IgD-negative memory B cell (primary cell): ENCODE measurements at regions not wholly inside any gene's neighbourhood (a gene's known extent, or its start where the extent isn't known, plus 50 kb on each side); places are given as distances from the start of the nearest gene placed in this dataset.
A peak's percentile ranks its signal among the peaks of the same experiment; 100 is the strongest.
"Not testable (repeated sequence)": the region's sequence is repeated elsewhere in the genome, so short reads cannot be mapped to it uniquely, and the experiment has no call there.

Source experiments
- H3K27ac Mint-ChIP-seq, 3 donors: one replicate each; pipeline ENCODE4 v1.8.0; 2020 to 2022; ENCODE audit warnings: mild to moderate bottlenecking in 3 of 3, mixed read lengths in 3 of 3, moderate library complexity in 1 of 3
- H3K27me3 Mint-ChIP-seq: one replicate; pipeline ENCODE4 v1.8.0; 2021; ENCODE audit warnings: mixed read lengths
- H3K36me3 Mint-ChIP-seq: one replicate; pipeline ENCODE4 v1.8.0; 2020; ENCODE audit warnings: mild to moderate bottlenecking, mixed read lengths
- H3K4me1 Mint-ChIP-seq, 3 donors: one replicate each; pipeline ENCODE4 v1.8.0; 2020 to 2022; ENCODE audit warnings: mixed read lengths in 3 of 3, mild to moderate bottlenecking in 1 of 3
- H3K4me3 Mint-ChIP-seq, 4 donors: one replicate each; pipeline ENCODE4 v1.8.0; 2020 to 2022; ENCODE audit warnings: mild to moderate bottlenecking in 4 of 4, mixed read lengths in 4 of 4, moderate library complexity in 3 of 4
- H3K9me3 Mint-ChIP-seq, 3 donors: one replicate each; pipeline ENCODE4 v1.8.0; 2020 to 2021; ENCODE audit warnings: mixed read lengths in 3 of 3, mild to moderate bottlenecking in 1 of 3

DNA sequence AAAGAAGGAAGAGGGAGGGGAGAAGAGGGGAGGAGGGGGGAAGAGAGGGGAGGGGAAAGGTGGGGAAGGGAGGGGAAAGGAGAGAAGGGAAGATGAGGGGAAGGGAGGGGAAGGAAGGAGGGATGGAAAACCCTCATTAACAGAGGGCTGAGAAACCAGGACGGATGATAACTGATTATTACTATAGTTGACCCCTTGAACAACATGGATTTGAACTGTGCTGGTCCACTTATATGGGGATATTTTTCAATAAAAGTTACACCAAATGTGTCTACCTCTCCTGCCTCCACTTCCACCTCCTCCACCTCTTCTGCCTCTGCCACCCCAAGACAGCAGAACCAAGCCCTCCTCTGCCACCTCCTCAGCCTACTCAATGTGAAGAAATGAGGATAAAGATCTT lies 184.1 kb upstream of the ARID1B start:
- Mint-ChIP-seq H3K9me3 (no peaks in the 10 kb centered on the region), H3K27me3 (peaks cover 8% of the 10 kb centered on the region)

DNA sequence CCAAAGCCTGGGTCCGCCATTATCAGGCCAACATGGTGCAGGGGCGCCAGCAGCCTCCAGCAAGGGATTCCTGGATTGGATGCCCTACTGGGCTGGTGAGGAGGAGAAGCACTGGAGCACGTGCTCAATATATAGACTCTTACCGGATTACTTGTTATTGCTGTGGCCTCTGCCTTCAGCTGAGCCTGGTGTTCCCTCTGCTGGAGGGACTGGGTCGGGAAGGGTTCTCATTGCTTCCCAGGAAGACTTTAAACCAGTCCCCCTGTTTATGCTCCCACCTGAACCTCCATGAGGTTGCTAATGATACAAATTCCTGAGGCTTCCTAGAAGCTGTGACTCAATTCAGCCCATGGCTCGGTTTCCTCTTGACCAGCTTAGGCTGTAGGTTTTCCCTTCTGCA lies 186.7 kb upstream of the ARID1B start:
- Mint-ChIP-seq H3K4me3 (no peak overlapping the region), H3K4me1 (peaks cover 0 to 1% (median 0%) of the 10 kb centered on the region in 3 donors), H3K27me3 (peaks cover 7% of the 10 kb centered on the region), H3K27ac (no peak overlapping the region), H3K9me3 (peaks cover 0 to 3% (median 0%) of the 10 kb centered on the region in 3 donors), H3K36me3 (peaks cover 10% of the 10 kb centered on the region)

More for the DNA sequence above, 184.1 kb upstream of the ARID1B start:
- H3K4me1 Mint-ChIP-seq = peaks cover 0 to under 1% (median 0%) of the 10 kb centered on the region in 3 donors
- H3K27ac Mint-ChIP-seq = no peak overlapping the region
- H3K4me3 Mint-ChIP-seq = no peak overlapping the region
- H3K36me3 Mint-ChIP-seq = peaks cover 12% of the 10 kb centered on the region

DNA sequence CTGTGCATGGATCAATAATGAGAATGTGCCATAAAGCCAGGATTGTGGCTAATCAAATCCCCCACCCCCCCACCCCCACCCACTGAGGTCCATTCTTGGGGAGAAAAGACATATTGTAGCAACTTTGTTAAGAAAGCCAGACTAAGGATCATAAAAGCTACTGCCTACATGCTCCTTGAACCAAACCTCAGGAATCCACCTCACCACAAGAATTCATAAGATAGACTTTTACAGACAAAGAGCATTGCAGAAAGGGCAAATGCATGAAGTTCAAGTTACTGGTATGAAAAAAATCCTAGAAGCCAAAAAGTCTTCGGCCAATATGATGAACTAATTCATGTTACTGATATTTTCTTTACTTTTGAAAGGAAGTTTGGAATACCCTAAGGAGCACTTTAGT lies 187.9 kb upstream of the ARID1B start:
- Mint-ChIP-seq H3K4me3 (no peak overlapping the region), H3K4me1 (peaks cover 0 to 1% (median 0%) of the 10 kb centered on the region in 3 donors), H3K27ac (no peak overlapping the region), H3K27me3 (peaks cover 7% of the 10 kb centered on the region), H3K36me3 (peaks cover 6% of the 10 kb centered on the region), H3K9me3 (peaks cover 0 to 9% (median 1%) of the 10 kb centered on the region in 3 donors)

DNA sequence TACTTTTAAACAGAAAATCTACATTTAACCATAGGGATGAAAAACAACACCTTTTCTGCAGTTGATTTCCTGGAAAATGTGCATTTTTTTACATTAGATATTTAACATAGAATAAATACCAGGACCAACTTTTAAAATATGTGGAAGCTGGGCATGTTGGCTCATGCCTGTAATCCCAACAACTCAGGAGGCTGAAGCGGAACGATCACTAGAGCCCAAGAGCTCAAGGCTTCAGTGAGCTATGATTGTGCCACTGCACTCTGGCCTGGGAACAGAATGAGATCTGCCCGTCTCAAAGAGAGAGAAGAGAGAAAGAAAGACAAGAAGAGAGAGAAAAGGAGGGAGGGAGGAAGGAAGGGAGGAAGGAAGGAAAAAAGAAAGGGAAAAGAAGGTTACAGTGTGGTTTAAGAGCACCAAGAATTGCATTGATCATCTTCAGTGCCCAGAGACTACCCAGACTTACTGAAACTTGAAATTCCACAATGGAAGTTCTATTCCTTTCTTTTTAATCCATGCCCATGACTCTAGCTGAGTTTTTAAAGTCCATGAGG lies 189.4 kb upstream of the ARID1B start:
- Mint-ChIP-seq H3K9me3 (peaks cover 0 to 12% (median 1%) of the 10 kb centered on the region in 3 donors), H3K4me3 (no peak overlapping the region), H3K36me3 (peaks cover 2% of the 10 kb centered on the region), H3K27ac (no peak overlapping the region), H3K27me3 (peaks cover 5% of the 10 kb centered on the region), H3K4me1 (peaks cover 0 to 1% (median 0%) of the 10 kb centered on the region in 3 donors)

DNA sequence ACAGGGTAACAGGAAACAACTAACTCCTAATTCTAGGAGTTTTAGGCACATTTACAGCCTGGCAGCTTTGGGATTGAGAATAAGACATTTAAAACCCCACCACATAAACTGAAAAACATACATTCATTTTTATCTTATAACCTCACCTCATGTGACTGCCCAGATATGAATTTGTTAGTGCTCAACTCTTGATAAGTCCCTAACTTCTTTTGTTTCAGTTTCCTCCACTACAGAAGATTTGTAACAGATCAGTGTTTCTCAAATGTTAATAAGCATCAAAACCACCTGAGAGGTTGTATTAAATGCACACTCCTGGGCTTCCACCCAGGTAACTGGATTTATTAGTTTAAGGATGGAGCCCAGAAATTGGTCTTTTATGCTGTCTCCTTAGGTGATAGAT lies 190.1 kb upstream of the ARID1B start:
- no peak overlapping the region for H3K4me3 Mint-ChIP-seq
- H3K27ac Mint-ChIP-seq = no peak overlapping the region
- H3K27me3 Mint-ChIP-seq = peaks cover 2% of the 10 kb centered on the region
- peaks cover 0 to 2% (median 1%) of the 10 kb centered on the region in 3 donors for H3K4me1 Mint-ChIP-seq
- peaks cover 0 to 12% (median 1%) of the 10 kb centered on the region in 3 donors for H3K9me3 Mint-ChIP-seq
- no peaks in the 10 kb centered on the region for H3K36me3 Mint-ChIP-seq

DNA sequence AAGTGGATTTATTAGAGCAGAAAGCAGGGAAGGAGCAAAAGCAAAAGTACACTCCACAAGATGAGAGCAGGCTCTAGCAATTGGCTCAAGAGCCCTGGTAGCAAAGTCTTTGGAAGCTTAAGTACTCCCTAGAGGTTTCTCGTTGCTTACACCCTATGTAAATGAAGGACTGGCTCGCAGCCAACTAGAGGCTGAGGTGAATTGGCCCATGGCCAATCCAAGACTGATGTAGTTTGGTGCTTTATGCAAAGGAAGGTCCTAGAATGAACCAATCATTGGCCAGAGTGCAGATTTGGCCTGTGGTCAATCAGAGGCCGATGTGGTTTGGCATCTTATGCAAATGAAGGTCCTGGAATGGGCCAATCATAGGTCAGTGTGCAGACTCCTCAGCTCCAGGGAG lies 191.3 kb upstream of the ARID1B start:
- Mint-ChIP-seq H3K36me3 (no peaks in the 10 kb centered on the region), H3K27ac (no peak overlapping the region), H3K9me3 (peaks cover 0 to 12% (median 1%) of the 10 kb centered on the region in 3 donors), H3K27me3 (no peaks in the 10 kb centered on the region), H3K4me3 (no peak overlapping the region), H3K4me1 (peaks cover 0 to 2% (median 1%) of the 10 kb centered on the region in 3 donors)

DNA sequence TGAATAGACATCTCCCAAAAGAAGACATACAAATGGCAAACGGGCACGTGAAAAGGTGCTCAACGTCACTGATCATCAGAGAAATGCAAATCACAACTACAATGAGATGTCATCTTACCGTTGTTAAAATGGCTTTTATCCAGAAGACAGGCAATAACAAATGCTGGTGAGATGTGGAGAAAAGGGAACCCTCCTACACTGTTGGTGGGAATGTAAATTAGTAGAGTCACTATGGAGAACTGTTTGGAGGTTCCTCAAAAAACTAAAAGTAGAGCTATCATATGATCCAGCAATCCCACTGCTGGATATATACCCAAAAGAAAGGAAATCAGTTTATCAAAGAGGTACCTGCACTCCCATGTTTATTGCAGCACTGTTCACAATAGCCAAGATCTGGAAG lies 193.1 kb upstream of the ARID1B start:
- not testable (repeated sequence) for H3K4me1 Mint-ChIP-seq

DNA sequence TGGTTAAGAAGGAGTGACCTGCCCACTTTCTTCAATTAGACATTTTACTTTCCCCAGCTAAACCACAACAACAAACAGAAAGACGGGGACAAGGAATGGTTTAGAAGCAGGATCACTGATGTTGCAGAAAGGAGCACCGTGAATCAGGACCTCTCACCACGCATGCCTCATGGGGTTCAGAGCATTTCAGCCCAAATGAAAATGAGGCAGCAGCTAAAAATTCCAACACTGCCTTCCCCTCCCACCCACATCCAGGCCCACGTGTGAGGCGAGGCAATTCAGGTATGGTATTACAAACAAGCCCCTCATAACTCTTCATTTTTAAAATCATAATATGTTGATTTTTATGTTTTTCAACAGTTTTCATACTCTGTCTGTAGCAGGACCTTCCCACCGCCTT lies 194.1 kb upstream of the ARID1B start:
- H3K9me3 Mint-ChIP-seq = peaks cover 3 to 26% (median 8%) of the 10 kb centered on the region in 3 donors
- H3K27me3 Mint-ChIP-seq = peaks cover 1% of the 10 kb centered on the region
- peaks cover 0 to 2% (median 1%) of the 10 kb centered on the region in 3 donors for H3K4me1 Mint-ChIP-seq
- no peak overlapping the region for H3K27ac Mint-ChIP-seq
- H3K36me3 Mint-ChIP-seq = peaks cover 8% of the 10 kb centered on the region
- no peak overlapping the region for H3K4me3 Mint-ChIP-seq

More for the DNA sequence above, 193.1 kb upstream of the ARID1B start:
- H3K27me3 Mint-ChIP-seq, H3K27ac Mint-ChIP-seq, H3K4me3 Mint-ChIP-seq, H3K36me3 Mint-ChIP-seq: not testable (repeated sequence)
- peaks cover under 1 to 19% (median 3%) of the 10 kb centered on the region in 3 donors for H3K9me3 Mint-ChIP-seq

DNA sequence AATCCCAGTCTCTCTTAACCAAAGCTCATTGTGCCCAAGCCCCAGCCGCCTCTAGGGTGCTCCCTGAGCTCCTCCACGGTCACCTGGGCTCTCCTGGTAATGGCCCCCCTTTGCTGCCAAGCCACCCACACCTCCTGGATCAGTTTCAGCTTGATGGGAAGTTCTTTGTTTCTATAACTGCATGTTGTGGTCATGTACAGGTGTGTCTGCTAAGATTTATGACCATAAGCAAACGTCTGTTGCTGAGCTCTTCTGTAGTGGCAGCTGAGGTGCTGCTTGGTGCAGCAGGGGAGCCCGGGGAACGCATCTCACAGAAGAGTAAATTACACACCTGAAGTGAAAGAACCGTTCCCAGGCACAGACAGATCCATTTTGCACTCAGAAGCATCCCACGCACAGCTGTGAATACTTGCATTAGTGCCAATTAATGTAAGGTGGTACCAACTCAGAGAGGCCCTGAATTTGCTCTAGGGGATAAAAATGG lies 194.6 kb upstream of the ARID1B start:
- Mint-ChIP-seq H3K4me3 (peak overlapping the region in 1 of 4 donors; percentile 75), H3K27me3 (peaks cover 1% of the 10 kb centered on the region), H3K36me3 (peaks cover 8% of the 10 kb centered on the region), H3K27ac (no peak overlapping the region), H3K4me1 (peaks cover 0 to 2% (median 1%) of the 10 kb centered on the region in 3 donors), H3K9me3 (peaks cover 3 to 26% (median 10%) of the 10 kb centered on the region in 3 donors)

DNA sequence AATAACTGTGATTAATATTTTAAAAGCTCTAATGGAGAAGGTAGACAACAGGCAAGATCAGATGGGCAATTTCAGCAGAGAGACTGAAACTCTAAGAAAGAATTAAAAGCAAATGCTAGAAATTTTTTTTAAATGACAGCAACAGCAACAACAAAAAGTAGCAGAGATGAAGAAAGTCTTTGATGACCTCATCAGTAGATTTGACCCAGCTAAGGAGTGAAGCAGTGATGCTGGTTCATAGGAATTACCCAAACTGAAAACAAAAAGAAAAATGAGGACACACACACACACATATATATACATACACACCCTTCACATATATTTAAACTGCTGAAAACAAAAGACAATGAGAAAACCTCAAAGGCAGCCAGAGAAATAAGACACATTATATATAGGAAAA lies 197.6 kb upstream of the ARID1B start:
- Mint-ChIP-seq H3K27ac (no peak overlapping the region), H3K4me3 (no peak overlapping the region), H3K36me3 (peaks cover 8% of the 10 kb centered on the region), H3K9me3 (peaks cover 4 to 25% (median 23%) of the 10 kb centered on the region in 3 donors), H3K27me3 (peaks cover 3% of the 10 kb centered on the region), H3K4me1 (peaks cover 0 to 2% (median 0%) of the 10 kb centered on the region in 3 donors)

DNA sequence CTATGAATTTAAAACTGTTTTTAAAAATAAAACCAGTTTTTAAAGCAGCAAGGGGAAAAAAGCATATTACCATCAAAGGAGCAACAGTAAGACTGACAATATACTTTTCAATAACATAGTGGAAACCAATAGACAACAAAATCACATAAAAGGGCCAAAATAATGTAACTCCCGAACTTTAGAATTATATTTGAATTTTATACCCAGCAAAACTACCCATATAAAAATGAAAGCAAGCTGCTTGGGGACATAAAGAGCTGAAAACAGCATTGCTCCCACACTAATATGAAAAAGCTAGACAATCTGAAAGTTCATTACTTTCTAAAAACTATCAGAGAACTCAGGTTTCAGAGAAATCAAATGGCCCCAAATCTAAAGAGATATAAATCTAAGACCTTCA lies 199.4 kb upstream of the ARID1B start:
- Mint-ChIP-seq H3K4me3 (no peak overlapping the region), H3K4me1 (peaks cover 0 to 2% (median 0%) of the 10 kb centered on the region in 3 donors), H3K9me3 (peaks cover 4 to 23% (median 20%) of the 10 kb centered on the region in 3 donors), H3K27me3 (peaks cover 4% of the 10 kb centered on the region), H3K36me3 (peaks cover 8% of the 10 kb centered on the region), H3K27ac (no peak overlapping the region)

DNA sequence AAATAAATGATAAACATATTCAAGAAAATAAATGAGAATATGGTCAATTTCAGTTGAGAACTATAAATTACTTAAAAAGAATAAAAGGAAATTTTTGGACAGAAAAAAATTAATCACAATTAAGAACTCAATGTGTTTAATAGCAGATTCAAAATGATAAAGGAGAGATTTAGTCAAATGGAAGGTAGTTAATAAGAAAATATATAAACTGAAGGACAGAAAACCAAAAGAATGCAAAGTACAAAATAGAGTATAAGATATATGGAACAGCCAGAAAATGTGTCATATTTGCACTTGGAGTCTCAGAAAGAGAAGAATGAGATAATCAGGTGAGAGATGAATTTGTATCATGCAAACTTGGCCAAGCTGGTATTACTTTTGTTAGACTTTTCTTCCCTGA lies 201.8 kb upstream of the ARID1B start:
- H3K4me1 Mint-ChIP-seq = no peaks in the 10 kb centered on the region
- H3K4me3 Mint-ChIP-seq = no peak overlapping the region
- H3K27me3 Mint-ChIP-seq = peaks cover 14% of the 10 kb centered on the region
- no peak overlapping the region for H3K27ac Mint-ChIP-seq
- peaks cover 9% of the 10 kb centered on the region for H3K36me3 Mint-ChIP-seq
- peaks cover 4 to 23% (median 20%) of the 10 kb centered on the region in 3 donors for H3K9me3 Mint-ChIP-seq

DNA sequence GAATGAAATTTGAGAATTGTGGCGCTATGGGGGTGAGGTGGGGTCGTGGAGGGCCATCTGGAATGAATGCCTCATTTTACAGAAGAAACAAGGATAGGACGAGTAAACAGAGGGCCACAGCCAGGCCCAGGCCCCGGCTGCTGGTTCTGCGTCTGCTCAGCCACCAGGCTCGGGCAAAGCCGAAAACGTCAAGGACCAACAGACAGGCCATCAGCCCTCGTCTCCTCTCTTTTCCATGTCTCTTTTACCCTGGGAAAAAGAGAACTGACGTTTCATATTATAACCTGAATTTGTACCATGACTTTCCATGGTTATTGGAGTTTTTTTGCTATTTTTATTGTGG lies 212.4 kb upstream of the ARID1B start:
- Mint-ChIP-seq H3K4me3 (no peak overlapping the region), H3K9me3 (peaks cover 0 to 11% (median 10%) of the 10 kb centered on the region in 3 donors), H3K27me3 (peaks cover 3% of the 10 kb centered on the region), H3K36me3 (peaks cover 2% of the 10 kb centered on the region), H3K4me1 (peaks cover 4 to 13% (median 9%) of the 10 kb centered on the region in 3 donors), H3K27ac (no peak overlapping the region)

DNA sequence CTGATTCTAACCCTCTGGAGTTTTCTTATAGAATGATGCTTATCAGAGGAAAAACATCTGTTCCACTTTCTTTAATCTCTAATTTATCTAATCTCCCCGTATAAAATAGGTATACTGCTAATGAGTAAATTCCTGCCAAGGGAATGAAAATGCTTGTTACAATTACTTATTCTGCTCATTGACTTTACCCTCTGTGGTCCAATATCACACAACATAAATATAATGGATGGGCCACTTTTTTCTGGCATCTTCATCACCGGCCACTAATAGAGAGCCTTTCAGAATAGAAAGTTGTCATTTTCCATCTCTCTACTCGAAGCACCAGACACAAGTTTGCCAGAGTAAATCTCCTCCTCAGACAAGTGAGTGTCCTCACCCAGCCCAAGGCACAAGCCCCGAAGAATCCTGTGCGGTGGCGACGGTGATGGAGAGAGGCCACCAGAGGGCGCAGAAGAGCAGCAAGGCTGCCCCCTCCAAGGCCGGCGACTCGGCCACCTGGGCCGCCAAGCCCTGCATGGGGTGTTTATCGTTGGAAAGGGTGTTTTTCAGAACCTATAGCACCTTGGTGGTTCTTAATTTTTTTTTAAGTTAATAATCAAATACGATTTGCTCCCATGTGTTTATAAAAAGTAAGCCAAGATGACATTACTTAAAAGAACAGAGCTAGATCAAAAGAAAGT lies 212.9 kb upstream of the ARID1B start:
- H3K4me1 Mint-ChIP-seq = peaks cover 4 to 13% (median 9%) of the 10 kb centered on the region in 3 donors
- no peak overlapping the region for H3K4me3 Mint-ChIP-seq
- H3K27me3 Mint-ChIP-seq = peaks cover 3% of the 10 kb centered on the region
- H3K27ac Mint-ChIP-seq = no peak overlapping the region
- H3K9me3 Mint-ChIP-seq = peaks cover under 1 to 11% (median 11%) of the 10 kb centered on the region in 3 donors
- H3K36me3 Mint-ChIP-seq = peaks cover 2% of the 10 kb centered on the region

DNA sequence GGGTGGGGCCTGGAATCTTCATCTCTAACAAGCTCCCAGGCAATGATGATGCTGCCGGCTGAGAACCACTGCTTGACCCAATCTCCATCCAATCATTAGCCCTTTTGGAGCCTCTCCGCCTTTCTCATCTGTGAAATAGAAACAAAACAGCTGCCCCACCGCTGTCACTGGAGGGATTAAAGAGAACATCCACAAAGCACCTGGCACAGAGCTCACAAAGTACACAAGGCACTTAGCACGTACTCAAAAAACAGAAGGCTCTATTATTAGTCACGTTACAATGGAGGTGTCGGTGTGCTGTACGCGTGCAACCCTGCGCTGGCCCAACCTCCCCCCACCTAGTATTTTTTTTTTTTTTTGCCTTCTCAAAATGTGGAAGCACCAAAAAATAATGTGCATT lies 213.5 kb upstream of the ARID1B start:
- Mint-ChIP-seq H3K27me3 (peaks cover 3% of the 10 kb centered on the region), H3K4me1 (peaks cover 6 to 13% (median 11%) of the 10 kb centered on the region in 3 donors), H3K9me3 (peaks cover 2 to 11% (median 9%) of the 10 kb centered on the region in 3 donors), H3K27ac (no peak overlapping the region), H3K36me3 (peaks cover 2% of the 10 kb centered on the region), H3K4me3 (no peak overlapping the region)
